Naive thymus-derived CD4-positive, alpha-beta T cell (primary cell): ENCODE measurements at regions not wholly inside any gene's neighbourhood (a gene's known extent, or its start where the extent isn't known, plus 50 kb on each side); places are given as distances from the start of the nearest gene placed in this dataset.

Source experiments
- ATAC-seq: fragments of 150-1000 bp; cut with Tn5 transposase; 2 replicates; pipeline ENCODE4 v1.10.0; 2021; ENCODE audit warnings: mild to moderate bottlenecking, moderate library complexity
- CTCF ChIA-PET: fragments of 350-600 bp; sonication (Branson Sonifier 250); formaldehyde crosslinking; loops from one replicate; lab custom pipeline; 2021; ENCODE audit warnings: antibody characterized with exemption; lab: Charles Lee
- POLR2A ChIA-PET: fragments of 350-600 bp; sonication (Branson Sonifier 250); formaldehyde crosslinking; loops from one replicate; lab custom pipeline; 2021; ENCODE audit warnings: antibody characterized with exemption, inconsistent platforms; lab: Charles Lee
- DNase-seq, 9 donors: peaks; one replicate each; pipeline versions ENCODE4 v3.0.0 to v3.0.0-alpha.2; 2020 to 2022; ENCODE audit warnings: mixed read lengths in 1 of 9
- H3K27ac ChIP-seq: one replicate; pipeline ENCODE4 v1.7.0; 2013; ENCODE audit warnings: mild to moderate bottlenecking, low read depth, low read length, moderate library complexity
- H3K27me3 ChIP-seq, 2 donors: one replicate each; pipeline ENCODE4 v1.7.0; 2013; ENCODE audit warnings: low read length in 2 of 2, mild to moderate bottlenecking in 2 of 2, moderate library complexity in 2 of 2; ENCODE audit not compliant: control insufficient read depth in 2 of 2, insufficient read depth in 2 of 2
- H3K36me3 ChIP-seq, 3 experiments: 1 replicate in 2 of 3; 2 replicates in 1 of 3; pipeline ENCODE4 v1.7.0; 2013; ENCODE audit warnings: low read length in 3 of 3, mild to moderate bottlenecking in 3 of 3, moderate library complexity in 1 of 3; ENCODE audit not compliant: insufficient read depth in 3 of 3, control insufficient read depth in 2 of 3
- H3K4me1 ChIP-seq, 2 donors: one replicate each; pipeline ENCODE4 v1.7.0; 2013; ENCODE audit warnings: low read length in 2 of 2, mild to moderate bottlenecking in 2 of 2, moderate library complexity in 1 of 2; ENCODE audit not compliant: control insufficient read depth in 2 of 2, insufficient read depth in 2 of 2
- H3K4me3 ChIP-seq: 2 replicates; pipeline ENCODE4 v1.7.0; 2013; ENCODE audit warnings: mild to moderate bottlenecking, low read length
- H3K9me3 ChIP-seq, 3 experiments: 1 replicate in 2 of 3; 2 replicates in 1 of 3; pipeline ENCODE4 v1.7.0; 2013; ENCODE audit warnings: low read length in 3 of 3; ENCODE audit not compliant: control insufficient read depth in 2 of 3
- H3K27ac Mint-ChIP-seq, 9 donors: one replicate each; pipeline ENCODE4 v1.8.0; 2020 to 2022; ENCODE audit warnings: mixed read lengths in 9 of 9, mild to moderate bottlenecking in 8 of 9, moderate library complexity in 5 of 9, inconsistent platforms in 2 of 9
- H3K27me3 Mint-ChIP-seq, 5 donors: one replicate each; pipeline ENCODE4 v1.8.0; 2021 to 2022; ENCODE audit warnings: mixed read lengths in 5 of 5, mild to moderate bottlenecking in 1 of 5
- H3K36me3 Mint-ChIP-seq, 5 donors: one replicate each; pipeline ENCODE4 v1.8.0; 2020 to 2022; ENCODE audit warnings: mixed read lengths in 5 of 5, mild to moderate bottlenecking in 3 of 5, inconsistent platforms in 1 of 5
- H3K4me1 Mint-ChIP-seq, 7 donors: one replicate each; pipeline ENCODE4 v1.8.0; 2020 to 2022; ENCODE audit warnings: mixed read lengths in 7 of 7, mild to moderate bottlenecking in 3 of 7, inconsistent platforms in 1 of 7
- H3K4me3 Mint-ChIP-seq, 10 donors: one replicate each; pipeline ENCODE4 v1.8.0; 2020 to 2022; ENCODE audit warnings: mild to moderate bottlenecking in 10 of 10, mixed read lengths in 10 of 10, moderate library complexity in 6 of 10, inconsistent platforms in 2 of 10
- H3K9me3 Mint-ChIP-seq, 11 donors: one replicate each; pipeline ENCODE4 v1.8.0; 2020 to 2022; ENCODE audit warnings: mixed read lengths in 11 of 11, mild to moderate bottlenecking in 4 of 11, inconsistent platforms in 1 of 11, moderate library complexity in 1 of 11
- intact Hi-C, 2 donors: fragments of 100-400 bp; cut with micrococcal nuclease; formaldehyde crosslinking; loops; one replicate each; pipeline ENCODE4 v1.15.1; 2023

GRCh38 chr6:120569714-120570113 lies 764.6 kb downstream of the TBC1D32 start:
- Mint-ChIP-seq H3K27me3 (no peaks in the 10 kb centered on the region), H3K4me1 (no peaks in the 10 kb centered on the region), H3K27ac (no peak overlapping the region), H3K4me3 (no peak overlapping the region), H3K36me3 (no peaks in the 10 kb centered on the region), H3K9me3 (peaks cover 0 to 10% (median 0%) of the 10 kb centered on the region in 11 donors)
- Histone ChIP-seq H3K27ac (no peak overlapping the region), H3K9me3 (no peaks in the 10 kb centered on the region), H3K4me3 (no peak overlapping the region), H3K36me3 (no peaks in the 10 kb centered on the region), H3K4me1 (no peaks in the 10 kb centered on the region), H3K27me3 (no peaks in the 10 kb centered on the region)
- ChIA-PET POLR2A (no interaction called here), CTCF (no interaction called here)
- no peak for ATAC-seq
- no peak for DNase-seq
- intact Hi-C loops, result no loop called here

DNA sequence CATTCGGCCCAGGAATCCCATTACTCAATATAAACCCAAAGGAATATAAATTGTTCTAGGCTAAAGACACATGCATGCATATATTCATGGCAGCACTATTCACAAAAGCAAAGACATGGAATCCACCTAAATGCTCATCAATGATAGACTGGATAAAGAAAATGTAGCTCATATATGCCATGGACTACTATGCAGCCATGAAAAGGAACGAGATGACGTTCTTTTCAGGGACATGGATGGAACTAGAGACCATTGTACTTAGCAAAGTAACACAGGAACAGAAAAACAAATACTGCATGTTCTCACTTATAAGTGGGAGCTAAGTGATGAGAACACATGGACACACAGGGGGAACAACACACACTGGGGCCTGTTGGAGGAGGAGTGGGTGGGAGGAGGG lies 769.5 kb downstream of the TBC1D32 start:
- ChIA-PET POLR2A (no interaction called here), CTCF (no interaction called here)
- DNase-seq (no peak), ATAC-seq (no peak)
- Histone ChIP-seq H3K9me3 (no peaks in the 10 kb centered on the region), H3K4me3 (no peak overlapping the region), H3K36me3 (no peaks in the 10 kb centered on the region), H3K27ac (no peak overlapping the region), H3K27me3 (no peaks in the 10 kb centered on the region), H3K4me1 (no peaks in the 10 kb centered on the region)
- no peak overlapping the region for H3K4me3 Mint-ChIP-seq
- intact Hi-C loops, result no loop called here
- H3K27me3 Mint-ChIP-seq, result no peaks in the 10 kb centered on the region
- no peaks in the 10 kb centered on the region for H3K4me1 Mint-ChIP-seq
- peaks cover 0 to 17% (median 4%) of the 10 kb centered on the region in 11 donors for H3K9me3 Mint-ChIP-seq
- no peak overlapping the region for H3K27ac Mint-ChIP-seq
- H3K36me3 Mint-ChIP-seq, result no peaks in the 10 kb centered on the region

DNA sequence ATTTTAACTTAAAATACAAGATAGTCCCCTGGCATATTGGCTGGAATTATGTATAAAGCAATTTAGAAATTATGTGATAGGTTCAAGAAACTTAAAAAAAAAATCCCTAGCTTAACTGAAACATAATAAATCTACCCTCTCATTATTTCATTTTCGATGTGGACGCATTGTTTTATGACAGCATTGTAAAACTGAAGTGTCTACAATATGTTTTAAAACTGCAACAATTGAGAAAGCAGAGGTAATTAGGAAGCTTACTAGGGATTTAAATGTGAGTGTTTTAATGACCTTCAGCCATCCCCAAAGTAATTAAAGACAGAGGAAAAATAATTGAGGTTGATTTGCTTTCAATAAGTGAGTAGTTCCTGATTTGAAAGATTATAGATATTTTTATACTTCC lies 776.0 kb downstream of the TBC1D32 start:
- no peaks in the 10 kb centered on the region for H3K27me3 Mint-ChIP-seq
- H3K9me3 Mint-ChIP-seq, result peaks cover 0 to 15% (median 3%) of the 10 kb centered on the region in 11 donors
- H3K36me3 ChIP-seq, result no peaks in the 10 kb centered on the region
- no peak overlapping the region for H3K4me3 ChIP-seq
- H3K27me3 ChIP-seq, result no peaks in the 10 kb centered on the region
- H3K4me1 ChIP-seq, result no peaks in the 10 kb centered on the region
- no peak overlapping the region for H3K27ac Mint-ChIP-seq
- ATAC-seq (no peak), DNase-seq (no peak)
- H3K9me3 ChIP-seq, result no peaks in the 10 kb centered on the region
- H3K4me3 Mint-ChIP-seq, result no peak overlapping the region
- POLR2A ChIA-PET, result no interaction called here
- H3K27ac ChIP-seq, result no peak overlapping the region
- CTCF ChIA-PET, result no interaction called here
- intact Hi-C loops, result no loop called here
- no peaks in the 10 kb centered on the region for H3K4me1 Mint-ChIP-seq
- no peaks in the 10 kb centered on the region for H3K36me3 Mint-ChIP-seq

DNA sequence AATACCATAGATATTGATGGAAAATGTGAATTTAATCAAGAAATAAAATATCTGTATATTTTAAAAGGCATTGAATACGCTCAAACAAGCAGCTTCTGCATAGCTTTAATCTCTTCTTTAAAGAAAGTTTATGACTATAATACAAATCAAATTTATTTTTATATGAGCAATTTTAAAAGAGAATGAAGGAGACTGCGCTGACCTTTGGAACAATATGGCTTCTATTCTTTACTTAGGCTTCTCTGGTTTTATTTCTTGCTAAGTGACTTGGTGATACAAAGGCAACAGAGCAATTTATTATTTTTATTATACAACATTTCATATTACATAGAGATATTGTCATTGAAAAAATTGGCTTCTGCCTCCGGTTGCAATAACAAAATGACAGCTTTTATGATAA lies 776.7 kb downstream of the TBC1D32 start:
- no peaks in the 10 kb centered on the region for H3K27me3 ChIP-seq
- H3K36me3 ChIP-seq, result no peaks in the 10 kb centered on the region
- no peaks in the 10 kb centered on the region for H3K4me1 ChIP-seq
- intact Hi-C loops, result no loop called here
- Mint-ChIP-seq H3K27ac (no peak overlapping the region), H3K9me3 (peaks cover 0 to 15% (median 3%) of the 10 kb centered on the region in 11 donors), H3K4me1 (no peaks in the 10 kb centered on the region), H3K36me3 (no peaks in the 10 kb centered on the region), H3K4me3 (no peak overlapping the region), H3K27me3 (no peaks in the 10 kb centered on the region)
- DNase-seq (no peak), ATAC-seq (no peak)
- CTCF ChIA-PET, result no interaction called here
- POLR2A ChIA-PET, result no interaction called here
- H3K4me3 ChIP-seq, result no peak overlapping the region
- no peak overlapping the region for H3K27ac ChIP-seq
- H3K9me3 ChIP-seq, result no peaks in the 10 kb centered on the region

GRCh38 chr6:120556491-120556890 lies 777.8 kb downstream of the TBC1D32 start:
- Histone ChIP-seq H3K36me3 (no peaks in the 10 kb centered on the region), H3K4me1 (no peaks in the 10 kb centered on the region), H3K9me3 (no peaks in the 10 kb centered on the region), H3K27ac (no peak overlapping the region), H3K27me3 (no peaks in the 10 kb centered on the region), H3K4me3 (no peak overlapping the region)
- ATAC-seq, result no peak
- Mint-ChIP-seq H3K27ac (no peak overlapping the region), H3K4me3 (no peak overlapping the region), H3K36me3 (no peaks in the 10 kb centered on the region), H3K4me1 (no peaks in the 10 kb centered on the region), H3K9me3 (peaks cover 0 to 6% (median 1%) of the 10 kb centered on the region in 11 donors), H3K27me3 (no peaks in the 10 kb centered on the region)
- intact Hi-C loops, result no loop called here
- ChIA-PET CTCF (no interaction called here), POLR2A (no interaction called here)
- DNase-seq, result no peak

DNA sequence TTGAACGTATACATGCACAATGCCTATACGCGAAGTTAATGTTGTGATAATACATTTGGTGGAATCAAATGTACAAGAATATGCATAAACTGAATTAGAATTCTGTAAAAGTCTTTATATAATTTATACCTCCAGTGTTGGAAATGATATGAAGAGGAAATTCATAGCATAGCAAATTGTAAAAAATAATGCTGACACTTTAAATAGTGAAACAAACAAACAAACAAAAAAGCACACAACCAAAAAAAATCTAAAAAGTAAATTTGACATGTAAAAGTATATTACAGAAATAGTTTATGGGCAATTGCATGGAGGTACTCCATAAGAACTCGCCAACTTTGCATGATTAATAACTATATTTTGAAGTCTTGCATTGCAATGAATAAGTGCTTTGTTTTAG lies 780.9 kb downstream of the TBC1D32 start:
- Mint-ChIP-seq H3K4me1 (no peaks in the 10 kb centered on the region), H3K27ac (no peak overlapping the region), H3K27me3 (no peaks in the 10 kb centered on the region), H3K4me3 (no peak overlapping the region), H3K36me3 (no peaks in the 10 kb centered on the region), H3K9me3 (peaks cover 0 to 7% (median 0%) of the 10 kb centered on the region in 11 donors)
- no peaks in the 10 kb centered on the region for H3K36me3 ChIP-seq
- intact Hi-C loops, result no loop called here
- no peaks in the 10 kb centered on the region for H3K4me1 ChIP-seq
- no peak overlapping the region for H3K4me3 ChIP-seq
- ChIA-PET POLR2A (no interaction called here), CTCF (no interaction called here)
- no peaks in the 10 kb centered on the region for H3K9me3 ChIP-seq
- no peaks in the 10 kb centered on the region for H3K27me3 ChIP-seq
- DNase-seq (no peak), ATAC-seq (no peak)
- H3K27ac ChIP-seq, result no peak overlapping the region

GRCh38 chr6:120545353-120545752 lies 788.9 kb downstream of the TBC1D32 start:
- no peaks in the 10 kb centered on the region for H3K4me1 ChIP-seq
- H3K36me3 Mint-ChIP-seq, result no peaks in the 10 kb centered on the region
- H3K27ac Mint-ChIP-seq, result no peak overlapping the region
- H3K27me3 ChIP-seq, result no peaks in the 10 kb centered on the region
- no peak overlapping the region for H3K27ac ChIP-seq
- no peak overlapping the region for H3K4me3 Mint-ChIP-seq
- DNase-seq (no peak), ATAC-seq (no peak)
- ChIA-PET CTCF (no interaction called here), POLR2A (no interaction called here)
- intact Hi-C loops, result no loop called here
- no peaks in the 10 kb centered on the region for H3K4me1 Mint-ChIP-seq
- no peak overlapping the region for H3K4me3 ChIP-seq
- H3K27me3 Mint-ChIP-seq, result no peaks in the 10 kb centered on the region
- no peaks in the 10 kb centered on the region for H3K36me3 ChIP-seq
- no peaks in the 10 kb centered on the region for H3K9me3 ChIP-seq
- H3K9me3 Mint-ChIP-seq, result peaks cover 0 to 7% (median 0%) of the 10 kb centered on the region in 11 donors
